Stimulated activated CD8-positive, alpha-beta memory T cell treated with anti-CD3 and anti-CD28 coated beads, Interleukin-2, amount 100 ng/mL, for 48 hours (primary cell): ENCODE measurements at regions not wholly inside any gene's neighbourhood (a gene's known extent, or its start where the extent isn't known, plus 50 kb on each side); places are given as distances from the start of the nearest gene placed in this dataset.
"Not testable (repeated sequence)": the region's sequence is repeated elsewhere in the genome, so short reads cannot be mapped to it uniquely, and the experiment has no call there.

Experiments
- DNase-seq, 2 donors: peaks; one replicate each; pipeline ENCODE4 v3.0.0-alpha.2; 2020; ENCODE audit warnings: low read depth in 2 of 2

DNA sequence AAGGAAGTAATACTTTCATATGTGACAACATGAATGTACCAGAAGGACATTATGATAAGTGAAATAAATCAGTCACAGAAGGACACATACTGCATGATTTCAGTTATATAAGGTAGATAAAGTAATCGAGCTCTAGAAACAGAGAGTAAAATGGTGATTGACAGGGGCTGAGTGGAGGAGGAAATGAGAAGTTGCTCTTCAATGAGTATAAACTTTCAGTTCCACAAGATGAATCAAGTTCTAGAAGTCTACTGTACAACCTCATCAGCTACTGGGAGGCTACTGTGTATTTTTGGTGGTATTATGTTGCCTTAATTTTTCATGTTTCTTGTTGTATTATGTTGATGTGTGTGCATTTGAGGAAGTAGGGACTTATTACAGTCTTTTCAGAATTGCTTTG, 270.9 kb upstream of the GRIA3 start:
- DNase-seq, result no peak

DNA sequence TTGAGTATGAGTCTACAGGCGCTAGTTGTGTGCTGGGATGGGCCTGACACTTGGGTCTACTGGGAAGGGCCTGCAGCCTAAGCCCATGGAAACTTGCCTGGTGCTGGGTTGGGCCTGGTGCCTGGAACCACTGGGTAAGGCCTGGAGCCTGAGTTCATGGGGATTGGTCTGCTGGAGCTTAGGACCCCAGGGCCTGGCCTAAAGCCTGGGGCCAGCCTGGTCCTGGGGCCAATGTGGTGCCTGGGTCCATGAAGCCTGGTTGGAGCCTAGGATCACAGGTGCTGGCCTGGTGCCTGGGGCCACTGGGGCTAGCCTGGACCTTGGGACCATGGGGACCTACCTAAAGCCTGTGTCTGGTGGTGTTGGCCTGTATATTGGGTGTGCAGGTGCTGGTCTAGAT, 270.3 kb upstream of the GRIA3 start:
- no peak for DNase-seq

DNA sequence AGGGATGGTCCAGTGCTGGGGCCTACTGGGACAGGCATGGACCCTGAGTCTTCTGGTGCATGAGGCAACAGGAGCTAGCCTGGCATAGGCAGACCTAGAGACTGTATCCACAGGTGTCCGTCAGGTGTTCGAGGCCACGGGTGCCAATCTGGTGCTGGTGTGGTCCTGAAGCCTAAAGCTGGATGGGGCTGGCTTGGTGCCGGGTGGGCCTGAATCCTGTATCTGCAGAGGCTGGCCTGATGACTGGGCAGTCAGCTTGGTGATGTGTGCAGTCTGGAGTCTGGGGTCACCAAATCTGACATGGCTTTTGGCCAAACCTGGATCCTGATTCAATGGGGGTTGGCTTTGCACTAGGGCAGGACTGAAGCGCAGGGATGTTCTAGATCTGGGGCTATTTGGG, 269.8 kb upstream of the GRIA3 start:
- DNase-seq, result no peak

DNA sequence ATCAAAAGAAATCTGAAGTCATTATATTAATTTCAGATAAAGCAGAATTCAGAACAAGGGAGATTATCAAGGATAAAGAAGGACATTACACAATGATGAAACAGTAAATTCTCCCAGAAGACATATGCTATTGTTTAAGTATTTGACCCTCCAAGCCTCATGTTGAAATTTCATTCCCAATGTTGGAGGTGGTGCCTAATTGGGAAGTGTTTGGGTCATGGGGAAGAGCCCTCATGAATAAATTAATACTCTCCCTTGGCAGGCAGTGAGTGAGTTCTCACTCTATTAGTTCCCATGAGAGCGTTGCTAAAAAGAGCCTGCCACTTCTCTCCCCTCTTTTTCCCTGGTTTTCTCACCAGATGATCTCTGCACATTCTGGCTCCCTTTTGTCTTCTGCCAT, 249.9 kb upstream of the GRIA3 start:
- DNase-seq, result no peak

DNA sequence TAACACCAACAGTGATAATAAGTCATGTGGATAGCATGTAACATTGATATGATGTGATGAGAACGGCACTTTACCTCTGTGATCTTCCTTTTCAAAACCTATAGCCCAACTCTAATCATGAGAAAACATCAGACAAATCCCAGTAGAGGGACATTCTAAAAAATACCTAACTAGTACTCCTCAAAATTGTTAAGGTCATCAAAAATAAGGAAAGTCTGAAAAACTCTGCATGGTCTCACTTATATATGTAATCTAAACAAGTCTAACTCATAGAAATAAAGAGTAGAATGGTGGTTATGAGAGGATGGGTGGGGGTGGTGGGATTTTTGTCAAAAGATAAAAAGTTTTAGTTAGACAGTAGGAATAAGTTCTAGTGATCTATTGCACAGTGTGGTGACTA, 243.9 kb upstream of the GRIA3 start:
- DNase-seq, result no peak

DNA sequence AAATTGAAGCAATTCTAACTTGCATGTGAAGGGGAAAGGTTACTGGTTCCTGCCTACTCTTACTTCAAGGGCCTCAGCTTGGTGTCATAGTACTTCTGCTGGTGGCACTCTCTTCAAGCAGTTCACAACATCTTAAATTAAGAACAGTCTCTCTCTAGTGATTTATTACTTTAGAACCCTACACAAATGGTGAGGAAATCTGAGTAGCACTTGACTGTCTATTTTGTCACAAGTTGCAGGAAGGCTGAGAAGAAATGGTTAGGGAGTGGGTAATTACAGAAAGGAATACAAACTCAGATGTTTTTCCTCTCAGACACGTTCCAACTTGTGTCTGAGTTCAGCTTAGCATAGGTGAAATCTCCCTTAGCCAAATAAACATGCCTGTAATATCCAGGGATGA, 242.3 kb upstream of the GRIA3 start:
- no peak for DNase-seq

DNA sequence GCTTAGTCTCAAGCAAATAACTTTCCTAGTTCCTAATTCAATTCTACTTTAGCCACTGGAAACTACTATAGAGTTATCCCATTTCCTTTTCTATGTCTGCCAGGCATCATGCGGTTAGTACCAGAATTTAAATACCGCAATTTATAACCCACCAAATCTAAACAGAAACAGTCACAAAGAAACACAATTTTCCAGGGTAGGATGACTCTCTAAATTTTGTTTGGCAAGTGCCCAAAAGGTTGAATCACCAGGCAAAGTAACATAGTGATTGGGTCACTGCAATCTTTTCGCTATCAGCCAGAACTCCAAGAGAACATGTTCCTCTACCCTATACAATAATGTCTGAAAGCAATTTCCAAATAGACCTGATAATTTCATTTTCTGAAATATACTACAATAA, 240.2 kb upstream of the GRIA3 start:
- no peak for DNase-seq

DNA sequence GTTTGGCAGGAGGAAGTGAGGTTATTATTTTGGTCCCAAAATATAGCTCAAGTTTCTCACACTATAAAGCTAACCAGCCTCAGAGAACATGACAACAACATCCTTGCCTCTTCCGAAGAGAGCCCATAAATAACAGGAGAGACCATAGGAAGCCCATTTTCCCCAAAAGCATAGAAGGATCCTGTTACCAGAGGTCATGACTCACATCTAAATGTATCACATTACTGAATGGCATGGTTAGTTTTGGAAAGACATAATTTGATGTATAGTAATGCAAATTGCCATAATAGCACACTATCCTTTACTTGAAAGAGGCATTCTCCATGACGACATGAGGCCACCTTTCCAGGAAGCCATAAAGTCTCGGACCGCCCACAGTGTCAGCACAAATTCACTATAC, 238.8 kb upstream of the GRIA3 start:
- no peak for DNase-seq

DNA sequence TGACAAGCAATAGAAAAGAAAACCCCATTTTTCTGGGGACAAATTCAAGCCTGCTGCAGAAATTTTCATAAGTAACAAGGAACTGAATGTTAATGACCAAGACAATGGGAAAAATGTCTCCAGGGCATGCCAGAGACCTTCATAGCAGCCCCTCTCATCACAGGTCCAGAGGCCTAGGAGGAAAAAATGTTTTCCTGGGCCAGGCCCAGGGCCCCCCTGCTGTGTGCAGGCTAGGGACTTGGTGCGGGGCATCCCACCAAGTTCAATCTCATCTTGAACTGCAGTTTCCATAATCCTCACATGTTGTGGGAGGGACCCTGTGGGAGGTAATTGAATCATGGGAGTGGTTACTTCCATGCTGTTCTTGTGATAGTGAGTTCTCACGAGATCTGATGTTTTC, 211.5 kb upstream of the GRIA3 start:
- no peak for DNase-seq

DNA sequence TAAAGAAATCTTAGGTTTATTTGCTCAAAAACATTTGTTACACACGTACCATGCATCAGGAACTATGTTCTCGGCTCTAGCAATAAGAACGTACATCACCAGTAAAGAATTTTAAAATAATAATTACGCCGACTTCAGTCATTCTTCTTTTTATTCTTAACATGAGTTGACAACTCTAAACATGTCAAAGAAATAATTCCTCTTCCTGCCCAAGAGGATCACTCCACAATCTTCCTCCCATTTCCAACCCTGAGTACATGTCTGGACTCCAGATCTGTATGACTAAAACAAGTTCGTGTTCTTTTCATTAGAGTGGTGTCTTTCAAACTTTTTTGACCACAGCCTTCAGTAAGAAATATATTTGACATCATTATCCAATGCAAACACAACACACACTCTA, 201.6 kb upstream of the GRIA3 start:
- no peak for DNase-seq

DNA sequence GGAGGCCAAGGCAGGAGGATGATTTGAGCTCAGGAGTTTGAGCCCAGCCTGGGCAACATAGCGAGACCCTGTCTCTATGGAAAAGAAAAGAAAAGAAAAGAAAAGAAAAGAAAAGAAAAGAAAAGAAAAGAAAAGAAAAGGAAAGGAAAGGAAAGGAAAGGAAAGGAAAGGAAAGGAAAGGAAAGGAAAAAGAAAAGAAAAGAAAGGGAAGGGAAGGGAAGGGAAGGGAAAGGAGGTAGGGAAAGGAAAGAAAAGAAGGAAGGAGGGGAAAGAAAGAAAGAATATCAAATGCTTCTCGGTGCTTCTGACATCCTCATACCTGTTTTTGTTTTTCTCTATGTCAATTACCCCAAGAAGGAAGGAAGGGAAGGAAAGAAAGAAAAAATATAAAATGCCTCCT, 181.2 kb upstream of the GRIA3 start:
- not testable (repeated sequence) for DNase-seq

DNA sequence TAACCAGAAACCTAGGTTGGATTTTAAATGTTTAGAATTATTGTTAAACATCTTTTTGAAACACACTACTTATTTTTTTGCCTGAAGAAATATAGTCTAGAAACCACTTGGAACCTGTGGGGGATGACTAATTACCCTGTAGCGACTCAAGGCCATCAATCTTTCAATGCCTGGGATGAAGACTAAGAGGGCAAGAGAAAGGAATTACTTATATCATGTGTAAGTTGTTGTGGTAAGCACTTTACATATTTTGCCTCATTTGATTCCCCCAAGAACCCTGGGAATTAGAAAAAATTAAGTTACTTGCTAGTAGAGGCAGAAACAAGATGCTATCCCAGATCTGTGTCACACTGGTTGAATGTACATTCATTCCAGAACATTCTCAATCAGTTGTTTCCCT, 170.9 kb upstream of the GRIA3 start:
- DNase-seq, result no peak

DNA sequence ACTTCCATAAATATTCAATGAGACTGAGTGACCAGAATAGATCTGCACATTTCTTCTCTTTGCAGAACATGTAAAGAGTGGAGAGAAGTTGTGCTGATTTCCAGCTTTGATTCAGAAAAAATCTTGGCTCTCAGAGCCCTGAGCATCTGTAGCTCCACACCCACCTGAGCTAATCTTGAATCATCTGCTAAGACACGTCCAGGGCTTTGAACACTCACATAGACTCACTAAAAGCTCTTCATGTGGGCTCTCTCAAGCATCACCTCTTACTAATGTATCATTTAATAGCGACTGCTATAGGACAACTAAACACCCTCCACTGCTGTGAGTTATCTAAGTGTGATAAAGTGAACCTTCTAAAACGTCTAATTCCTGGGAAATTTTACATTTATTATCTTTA, 147.7 kb upstream of the GRIA3 start:
- DNase-seq, result no peak

DNA sequence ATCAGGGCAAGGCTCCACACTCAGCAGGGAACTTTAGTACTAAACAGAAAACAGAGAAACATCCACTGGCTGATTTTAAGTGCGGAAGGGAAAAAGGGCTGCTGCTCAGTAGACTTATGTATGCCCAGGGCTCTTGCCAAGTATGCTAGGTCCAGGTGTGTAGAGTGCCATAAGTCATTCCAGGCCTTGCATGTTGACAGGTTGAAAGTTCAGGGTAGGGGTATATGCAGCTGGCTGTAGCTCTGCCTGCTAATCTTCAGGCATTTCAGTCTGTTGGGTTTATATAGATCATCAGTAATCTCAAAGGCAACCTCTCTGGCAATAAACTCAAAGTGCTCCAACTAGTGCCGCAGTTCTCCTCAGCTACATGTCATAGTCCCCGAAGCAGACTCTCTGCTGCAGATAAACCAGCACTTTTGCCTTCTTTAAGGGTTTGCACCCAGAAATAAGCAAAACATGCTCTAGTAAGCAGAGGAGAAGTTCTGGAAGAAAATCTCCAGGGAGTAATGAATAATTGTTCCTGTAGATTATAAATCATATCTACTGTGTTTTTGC, 134.9 kb upstream of the GRIA3 start:
- no peak for DNase-seq

DNA sequence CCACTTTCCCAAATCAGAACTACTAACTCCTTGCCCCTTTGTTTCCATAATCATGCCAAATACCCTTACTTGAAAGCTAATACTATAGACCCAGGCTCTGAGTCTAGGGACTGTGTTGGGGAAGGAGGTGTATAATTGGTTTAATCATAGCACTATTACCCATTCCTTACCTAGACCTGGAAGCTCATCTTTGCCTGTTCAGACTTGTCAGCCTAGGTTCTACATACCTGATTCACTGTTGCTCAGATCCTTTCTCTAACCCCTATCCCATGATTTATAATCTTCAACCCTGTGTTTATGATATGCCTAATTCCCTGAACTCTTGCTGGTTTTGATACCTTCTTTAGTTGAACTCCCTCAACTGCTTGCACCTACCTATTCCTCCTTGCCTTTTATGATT, 123.1 kb upstream of the GRIA3 start:
- DNase-seq, result no peak

DNA sequence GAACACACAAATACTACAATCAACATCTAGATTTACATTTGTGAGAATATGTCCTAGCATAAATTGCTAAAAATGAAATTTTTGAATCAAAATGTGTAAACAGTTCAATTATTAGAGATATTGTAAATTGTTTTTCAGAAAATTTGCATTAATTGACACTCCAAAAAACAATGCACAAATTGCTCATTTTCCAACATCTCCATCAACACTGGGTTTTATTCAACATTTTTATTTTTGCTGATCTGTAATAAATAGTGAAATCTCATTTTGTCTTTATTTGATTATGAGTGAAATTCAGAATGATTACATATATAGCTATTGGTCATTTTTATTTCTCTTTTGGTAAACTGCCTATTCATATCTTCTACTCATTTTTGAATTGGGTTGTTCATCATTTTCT, 120.0 kb upstream of the GRIA3 start:
- no peak for DNase-seq

DNA sequence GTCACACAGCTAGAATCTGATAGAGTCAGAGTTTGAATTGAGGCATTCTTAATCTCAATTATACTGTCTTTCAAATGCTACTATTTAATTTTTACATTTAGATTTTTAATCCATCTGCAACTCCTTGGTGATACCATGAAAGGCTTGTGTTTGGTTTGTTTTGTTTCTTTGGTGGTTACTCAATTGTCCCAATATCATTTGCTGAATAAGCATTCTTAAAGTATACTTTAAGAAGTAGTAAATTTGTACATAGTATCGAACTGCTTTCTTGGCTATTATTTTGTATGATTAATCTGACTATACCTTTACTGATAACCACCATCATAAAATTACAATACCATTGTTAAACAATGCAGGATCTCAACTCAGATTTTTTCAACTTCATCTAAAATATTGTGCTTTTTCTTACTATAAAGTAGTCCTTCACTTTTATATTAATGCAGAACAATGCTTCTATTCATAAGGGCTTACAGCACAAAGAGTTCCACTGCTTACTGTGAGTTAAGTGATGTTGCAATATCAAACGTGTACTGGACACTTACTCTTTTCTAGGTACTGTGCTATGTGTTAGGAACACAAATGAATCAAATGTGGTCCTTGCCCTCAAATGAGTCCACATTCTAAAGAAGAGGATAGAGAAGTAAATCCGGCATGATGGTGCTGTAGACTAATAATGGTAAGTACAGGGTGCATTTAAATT, 111.2 kb upstream of the GRIA3 start:
- no peak for DNase-seq

DNA sequence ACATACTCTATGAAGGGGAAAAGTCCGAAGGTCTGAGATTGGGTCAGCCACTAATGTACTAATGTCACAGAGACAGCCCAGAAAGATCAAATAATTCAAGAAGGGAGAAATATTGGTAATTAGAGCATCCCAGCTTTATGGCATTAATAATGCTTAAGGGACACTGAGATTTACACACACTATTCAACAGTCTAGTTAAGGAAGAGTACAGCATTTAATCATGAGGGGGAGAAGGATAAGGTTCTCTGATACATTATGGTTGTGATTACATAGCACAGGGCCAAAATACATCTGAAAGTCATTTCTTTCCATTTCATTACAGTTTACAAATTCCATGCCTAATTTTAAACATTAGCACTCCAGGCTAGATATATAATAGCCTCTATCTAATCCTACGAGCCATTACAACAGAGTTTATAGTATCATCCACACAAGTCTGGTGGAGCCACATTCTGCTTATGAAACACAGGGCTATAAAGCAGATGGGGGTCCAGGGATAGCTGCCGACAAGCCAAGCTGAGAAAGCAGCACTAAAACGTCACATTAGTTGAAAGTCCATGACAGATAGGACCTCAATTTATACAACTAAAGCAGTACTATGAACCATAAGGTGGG, 108.0 kb upstream of the GRIA3 start:
- no peak for DNase-seq

DNA sequence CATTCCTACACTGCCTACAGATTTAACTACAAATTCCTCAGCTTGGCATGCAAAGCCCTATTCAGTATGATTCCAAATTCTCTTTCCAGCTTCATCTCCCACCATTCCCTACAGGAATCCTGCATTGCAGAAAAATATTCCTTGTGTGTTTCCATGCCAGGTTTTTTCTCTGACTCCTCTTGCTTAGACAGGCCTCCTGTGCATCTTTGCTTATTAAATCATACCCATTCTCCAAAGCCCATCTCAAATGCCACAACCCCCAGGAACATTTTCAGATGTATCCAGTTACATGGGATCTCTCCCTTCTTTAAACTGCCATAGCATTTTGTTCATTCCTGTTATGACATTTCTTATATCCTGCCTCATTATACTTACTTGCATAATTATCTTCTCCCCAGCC, 106.4 kb upstream of the GRIA3 start:
- no peak for DNase-seq

DNA sequence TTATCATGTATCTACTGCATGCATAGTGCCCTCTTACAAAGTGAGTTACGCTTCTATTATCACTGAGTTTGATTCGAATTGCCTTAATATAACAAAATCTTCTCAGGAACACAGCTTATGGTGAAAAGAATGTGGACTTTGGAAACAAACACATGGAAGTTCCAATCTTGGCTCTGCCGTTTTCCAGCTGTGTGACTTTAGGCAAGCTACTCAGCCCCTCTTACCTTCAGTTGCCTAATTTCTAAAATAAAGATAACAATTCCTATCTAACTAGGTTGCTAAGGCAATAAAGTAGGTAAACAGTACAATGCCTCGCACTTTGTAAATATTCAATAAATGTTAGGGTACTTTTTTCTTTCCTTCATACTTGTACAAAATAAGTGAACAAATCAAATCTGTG, 104.0 kb upstream of the GRIA3 start:
- no peak for DNase-seq

DNA sequence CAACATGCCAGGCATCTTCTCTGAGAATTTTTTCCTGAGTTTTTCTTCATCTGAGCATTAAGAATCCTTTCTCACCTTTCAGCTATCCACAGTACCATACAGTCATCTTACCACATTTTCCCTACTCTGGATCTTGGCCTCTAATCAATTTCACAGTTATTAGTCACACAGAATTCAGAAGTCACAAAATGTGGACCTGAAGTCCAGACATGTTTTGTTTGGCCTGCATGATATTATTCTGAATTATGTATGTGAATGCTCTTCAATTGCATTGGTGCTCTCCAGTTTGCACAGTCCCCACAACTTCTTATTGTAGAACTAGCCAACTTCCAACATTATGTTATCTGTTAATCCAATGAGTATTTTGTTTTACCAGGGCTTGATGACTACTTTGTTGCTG, 102.3 kb upstream of the GRIA3 start:
- no peak for DNase-seq

DNA sequence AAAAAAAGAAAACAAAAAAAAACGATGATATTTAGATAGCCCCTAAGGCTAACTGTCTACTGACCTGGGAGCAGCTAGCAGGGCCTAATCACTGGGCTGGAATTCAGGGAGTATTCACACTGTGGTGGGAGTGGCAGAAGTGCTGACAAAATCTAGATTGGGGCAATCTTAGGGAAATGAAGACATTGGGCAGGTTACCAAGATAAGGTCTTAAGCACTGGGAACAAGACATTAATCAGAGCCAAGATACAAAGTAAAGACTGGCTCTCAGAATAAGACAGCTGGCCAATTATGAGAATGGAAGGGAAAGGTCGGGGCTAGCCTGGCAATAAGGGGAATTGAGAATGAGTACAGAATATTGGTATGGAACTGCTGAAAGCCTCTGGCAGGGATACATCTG, 100.2 kb upstream of the GRIA3 start:
- no peak for DNase-seq

DNA sequence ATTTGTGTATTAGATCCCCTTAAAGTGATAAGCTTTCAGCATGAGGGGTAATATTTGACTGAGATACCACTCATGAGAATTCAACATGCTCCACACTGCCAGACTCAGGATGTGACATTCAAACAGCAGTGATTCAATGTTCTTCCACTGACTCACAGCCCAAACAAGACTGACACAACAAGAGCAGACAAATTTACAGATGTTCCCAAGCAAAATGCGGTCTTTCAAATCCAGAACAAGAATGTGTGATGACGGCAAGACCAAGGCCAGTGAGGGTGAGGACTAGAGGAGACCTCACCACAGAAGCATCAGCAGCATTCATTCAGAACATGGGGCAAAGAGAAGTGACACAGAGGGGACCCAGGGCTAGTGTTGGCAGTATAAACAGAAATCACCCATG, 99.3 kb upstream of the GRIA3 start:
- DNase-seq, result no peak
